Naive B cell (primary cell): ENCODE measurements at regions not wholly inside any gene's neighbourhood (a gene's known extent, or its start where the extent isn't known, plus 50 kb on each side); places are given as distances from the start of the nearest gene placed in this dataset.

Experiments used
- ATAC-seq, 2 donors: fragments of 150-1000 bp; cut with Tn5 transposase; 2 replicates each; pipeline ENCODE4 v1.10.0; 2021; ENCODE audit warnings: low read depth in 2 of 2, mild to moderate bottlenecking in 2 of 2, moderate library complexity in 2 of 2
- DNase-seq: peaks from one replicate; pipeline ENCODE4 v3.0.0; 2022
- H3K27ac Mint-ChIP-seq, 6 donors: one replicate each; pipeline ENCODE4 v1.8.0; 2020 to 2022; ENCODE audit warnings: mild to moderate bottlenecking in 6 of 6, mixed read lengths in 6 of 6, moderate library complexity in 5 of 6, inconsistent platforms in 2 of 6
- H3K27me3 Mint-ChIP-seq, 3 donors: one replicate each; pipeline ENCODE4 v1.8.0; 2021 to 2022; ENCODE audit warnings: mixed read lengths in 3 of 3, mild to moderate bottlenecking in 1 of 3
- H3K36me3 Mint-ChIP-seq, 2 donors: one replicate each; pipeline ENCODE4 v1.8.0; 2020 to 2022; ENCODE audit warnings: mixed read lengths in 2 of 2, inconsistent platforms in 1 of 2, mild to moderate bottlenecking in 1 of 2
- H3K4me1 Mint-ChIP-seq, 3 donors: one replicate each; pipeline ENCODE4 v1.8.0; 2020 to 2022; ENCODE audit warnings: mixed read lengths in 3 of 3, inconsistent platforms in 1 of 3, mild to moderate bottlenecking in 1 of 3, moderate library complexity in 1 of 3
- H3K4me3 Mint-ChIP-seq, 8 donors: one replicate each; pipeline ENCODE4 v1.8.0; 2020 to 2022; ENCODE audit warnings: mild to moderate bottlenecking in 8 of 8, mixed read lengths in 8 of 8, moderate library complexity in 8 of 8, inconsistent platforms in 2 of 8
- H3K9me3 Mint-ChIP-seq, 7 donors: one replicate each; pipeline ENCODE4 v1.8.0; 2020 to 2022; ENCODE audit warnings: mixed read lengths in 7 of 7, mild to moderate bottlenecking in 5 of 7, inconsistent platforms in 2 of 7, moderate library complexity in 1 of 7

DNA sequence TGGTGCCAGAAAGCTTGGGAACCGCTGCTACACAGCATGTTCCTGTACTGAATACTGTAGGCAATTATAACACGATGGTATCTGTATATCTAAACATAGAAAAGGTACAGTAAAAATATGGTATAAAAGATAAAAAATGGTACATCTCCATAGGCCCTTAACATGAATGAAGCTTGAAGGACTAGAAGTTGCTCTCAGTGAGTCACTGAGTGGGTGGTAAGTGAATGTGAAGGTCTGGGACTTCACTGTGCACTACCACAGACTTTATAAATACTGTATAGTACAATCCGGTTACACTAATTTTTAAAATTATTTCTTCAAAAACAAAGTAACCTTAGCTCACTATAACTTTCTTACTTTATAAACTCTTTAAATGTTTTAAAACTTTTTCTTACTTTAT is 819.9 kb upstream of the GRAMD2B start:
- H3K36me3 Mint-ChIP-seq = no peaks in the 10 kb centered on the region
- no peak for DNase-seq
- no peak for ATAC-seq
- no peaks in the 10 kb centered on the region for H3K27me3 Mint-ChIP-seq
- H3K9me3 Mint-ChIP-seq = peaks cover 0 to 1% (median 0%) of the 10 kb centered on the region in 7 donors
- no peak overlapping the region for H3K27ac Mint-ChIP-seq
- no peaks in the 10 kb centered on the region for H3K4me1 Mint-ChIP-seq
- no peak overlapping the region for H3K4me3 Mint-ChIP-seq

DNA sequence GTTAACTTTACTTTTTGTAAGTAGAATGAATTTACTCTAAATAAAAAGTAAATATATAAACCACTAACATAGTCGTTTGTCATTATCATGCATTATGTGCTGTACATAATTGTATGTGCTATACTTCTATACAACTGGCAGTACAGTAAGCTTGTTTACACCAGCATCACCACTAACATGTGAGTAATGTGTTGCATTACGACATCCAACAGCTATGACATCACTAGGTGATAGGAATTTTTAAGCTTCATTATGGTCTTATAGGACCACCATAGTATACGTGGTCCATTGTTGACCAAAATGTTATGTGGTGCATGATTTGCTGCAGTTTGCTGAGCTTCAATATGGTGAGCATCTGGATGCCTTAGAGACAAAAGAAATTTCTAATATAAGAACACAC is 819.1 kb upstream of the GRAMD2B start:
- Mint-ChIP-seq H3K27me3 (no peaks in the 10 kb centered on the region), H3K27ac (no peak overlapping the region), H3K36me3 (no peaks in the 10 kb centered on the region), H3K9me3 (peaks cover 0 to 2% (median 0%) of the 10 kb centered on the region in 7 donors), H3K4me1 (no peaks in the 10 kb centered on the region), H3K4me3 (no peak overlapping the region)
- no peak for DNase-seq
- ATAC-seq = no peak

- ATAC-seq = no peak
Observed at GRCh38 chr5:125607018-125607417, 816.2 kb upstream of the GRAMD2B start.

DNA sequence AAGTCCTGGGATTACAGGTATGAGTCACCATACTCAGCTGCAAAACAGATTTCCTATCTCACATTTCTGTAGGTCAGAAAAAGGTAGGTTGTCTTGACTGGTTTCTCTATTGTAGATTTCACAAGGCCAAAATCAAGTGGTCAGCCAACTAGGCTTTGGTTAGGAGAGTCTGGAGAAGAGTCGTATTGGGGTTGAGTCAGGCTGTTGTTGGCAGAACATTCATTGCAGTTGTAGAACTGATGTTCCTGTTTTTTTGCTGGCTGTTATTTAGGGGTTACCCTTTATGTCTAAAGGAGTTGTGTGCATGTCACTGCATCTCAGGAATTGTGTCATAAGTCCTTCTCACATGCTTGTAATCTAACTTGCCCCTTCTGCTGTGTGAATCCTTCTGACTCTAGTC is 814.2 kb upstream of the GRAMD2B start:
- no peaks in the 10 kb centered on the region for H3K36me3 Mint-ChIP-seq
- no peak overlapping the region for H3K4me3 Mint-ChIP-seq
- peaks cover 0 to 7% (median 0%) of the 10 kb centered on the region in 3 donors for H3K4me1 Mint-ChIP-seq
- peaks cover 5 to 18% (median 13%) of the 10 kb centered on the region in 3 donors for H3K27me3 Mint-ChIP-seq
- no peak overlapping the region for H3K27ac Mint-ChIP-seq
- ATAC-seq = no peak
- H3K9me3 Mint-ChIP-seq = peaks cover 0 to 2% (median 0%) of the 10 kb centered on the region in 7 donors
- DNase-seq = no peak

More at GRCh38 chr5:125607018-125607417, 816.2 kb upstream of the GRAMD2B start:
- no peak overlapping the region for H3K4me3 Mint-ChIP-seq
- H3K27ac Mint-ChIP-seq = no peak overlapping the region
- DNase-seq = no peak
- no peaks in the 10 kb centered on the region for H3K36me3 Mint-ChIP-seq
- peaks cover 0 to 2% (median 0%) of the 10 kb centered on the region in 7 donors for H3K9me3 Mint-ChIP-seq
- peaks cover 0 to 10% (median 5%) of the 10 kb centered on the region in 3 donors for H3K27me3 Mint-ChIP-seq
- H3K4me1 Mint-ChIP-seq = no peaks in the 10 kb centered on the region

DNA sequence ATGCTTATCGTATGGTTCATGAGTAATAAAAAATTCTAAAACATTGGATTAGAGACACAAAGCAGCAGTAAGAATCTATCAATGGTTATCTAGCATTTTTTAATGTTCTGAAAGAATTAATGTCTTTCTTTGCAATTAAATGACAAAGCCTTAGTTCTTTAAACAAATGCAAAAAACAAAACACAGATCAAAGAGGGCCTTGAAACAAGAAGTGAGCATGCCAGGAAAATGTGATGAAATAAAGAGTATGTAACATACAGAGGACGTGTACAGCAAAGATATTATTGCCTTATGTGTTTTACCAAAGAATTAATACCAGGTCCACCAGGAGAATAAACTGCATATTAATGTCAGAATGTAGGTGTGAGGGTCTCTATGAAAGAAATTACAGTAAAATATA is 812.3 kb upstream of the GRAMD2B start:
- H3K9me3 Mint-ChIP-seq = peaks cover 0 to 2% (median 0%) of the 10 kb centered on the region in 7 donors
- H3K27ac Mint-ChIP-seq = peak overlapping the region in 1 of 6 donors; percentile 53
- ATAC-seq = no peak
- peaks cover 5 to 18% (median 13%) of the 10 kb centered on the region in 3 donors for H3K27me3 Mint-ChIP-seq
- H3K4me3 Mint-ChIP-seq = no peak overlapping the region
- no peaks in the 10 kb centered on the region for H3K36me3 Mint-ChIP-seq
- peaks cover 0 to 7% (median 0%) of the 10 kb centered on the region in 3 donors for H3K4me1 Mint-ChIP-seq
- DNase-seq = no peak

DNA sequence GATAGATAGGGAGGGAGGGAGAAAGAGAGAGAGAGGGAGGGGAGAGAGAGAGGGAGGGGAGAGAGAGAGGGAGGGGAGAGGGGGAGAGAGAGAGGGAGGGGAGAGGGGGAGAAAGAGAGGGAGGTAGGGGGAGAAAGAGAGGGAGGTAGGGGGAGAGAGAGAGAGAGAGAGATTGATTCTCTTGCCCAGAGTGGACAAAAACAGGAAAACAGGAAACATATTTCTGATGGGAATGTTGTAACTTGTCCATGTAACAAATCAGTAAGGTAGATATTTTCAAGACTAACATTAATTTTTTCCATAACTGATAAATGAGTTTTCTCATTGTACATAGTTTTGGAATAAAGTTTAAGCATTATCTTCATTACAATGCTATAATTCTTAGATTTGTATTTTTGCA is 811.7 kb upstream of the GRAMD2B start:
- H3K27ac Mint-ChIP-seq = no peak overlapping the region
- H3K4me3 Mint-ChIP-seq = no peak overlapping the region
- peaks cover 0 to 7% (median 0%) of the 10 kb centered on the region in 3 donors for H3K4me1 Mint-ChIP-seq
- ATAC-seq (no peak), DNase-seq (no peak)
- H3K9me3 Mint-ChIP-seq = peaks cover 0 to 2% (median 0%) of the 10 kb centered on the region in 7 donors
- peaks cover 5 to 18% (median 13%) of the 10 kb centered on the region in 3 donors for H3K27me3 Mint-ChIP-seq
- no peaks in the 10 kb centered on the region for H3K36me3 Mint-ChIP-seq

- peaks cover 5 to 18% (median 13%) of the 10 kb centered on the region in 3 donors for H3K27me3 Mint-ChIP-seq
- peaks cover 0 to 7% (median 0%) of the 10 kb centered on the region in 3 donors for H3K4me1 Mint-ChIP-seq
- no peak overlapping the region for H3K27ac Mint-ChIP-seq
- H3K4me3 Mint-ChIP-seq = no peak overlapping the region
- H3K9me3 Mint-ChIP-seq = peaks cover 0 to 2% (median 0%) of the 10 kb centered on the region in 7 donors
- H3K36me3 Mint-ChIP-seq = no peaks in the 10 kb centered on the region
- DNase-seq = no peak
- ATAC-seq = no peak
Observed at GRCh38 chr5:125612181-125612721, 811.0 kb upstream of the GRAMD2B start.

DNA sequence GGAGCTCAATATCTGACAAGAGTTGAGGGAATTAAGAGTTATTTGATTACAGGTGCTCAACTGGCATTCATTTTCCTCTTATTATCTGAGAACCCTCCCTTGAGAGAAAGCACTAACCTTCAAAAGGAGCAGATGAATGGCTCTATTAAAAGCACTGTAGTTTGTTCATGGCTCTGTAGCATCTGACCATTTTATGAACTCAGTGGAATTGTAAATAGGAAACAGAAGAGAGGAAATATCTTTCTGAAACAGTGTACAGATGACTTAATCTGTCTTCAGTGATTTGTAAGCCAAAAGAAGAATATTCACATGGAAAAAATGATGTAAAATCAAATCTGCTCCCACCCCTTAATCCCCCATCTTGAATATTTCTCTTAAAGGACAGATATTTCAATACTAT is 810.4 kb upstream of the GRAMD2B start:
- Mint-ChIP-seq H3K27me3 (peaks cover 5 to 18% (median 13%) of the 10 kb centered on the region in 3 donors), H3K36me3 (no peaks in the 10 kb centered on the region), H3K9me3 (peaks cover 0 to 2% (median 0%) of the 10 kb centered on the region in 7 donors), H3K4me1 (peaks cover 0 to 7% (median 0%) of the 10 kb centered on the region in 3 donors), H3K4me3 (no peak overlapping the region), H3K27ac (no peak overlapping the region)
- DNase-seq (no peak), ATAC-seq (no peak)

DNA sequence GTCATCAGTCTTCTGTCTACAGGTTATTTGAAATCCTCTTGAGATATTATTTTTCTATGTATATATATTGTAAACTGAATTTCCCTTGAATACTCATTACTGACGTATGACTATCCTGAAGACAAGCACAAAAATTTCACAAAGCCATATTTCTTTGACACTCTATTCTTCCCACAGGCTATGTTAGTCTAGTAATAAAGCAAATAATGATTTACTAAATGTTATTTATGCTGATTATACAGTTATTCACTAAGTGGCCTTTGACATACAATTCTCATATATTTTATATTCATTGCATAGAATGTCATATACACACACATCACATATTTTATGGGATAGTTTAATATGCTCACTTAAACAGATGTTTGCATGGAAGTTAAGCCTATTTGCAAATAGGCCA is 793.0 kb upstream of the GRAMD2B start:
- DNase-seq (no peak), ATAC-seq (no peak)
- H3K36me3 Mint-ChIP-seq = no peaks in the 10 kb centered on the region
- H3K27me3 Mint-ChIP-seq = peaks cover 0 to 8% (median 0%) of the 10 kb centered on the region in 3 donors
- no peaks in the 10 kb centered on the region for H3K4me1 Mint-ChIP-seq
- peaks cover 0 to 5% (median 0%) of the 10 kb centered on the region in 7 donors for H3K9me3 Mint-ChIP-seq
- H3K27ac Mint-ChIP-seq = no peak overlapping the region
- H3K4me3 Mint-ChIP-seq = no peak overlapping the region

GRCh38 chr5:125633523-125633922 is 789.7 kb upstream of the GRAMD2B start:
- ATAC-seq (no peak), DNase-seq (no peak)
- no peak overlapping the region for H3K27ac Mint-ChIP-seq
- H3K27me3 Mint-ChIP-seq = peaks cover 0 to 8% (median 0%) of the 10 kb centered on the region in 3 donors
- no peaks in the 10 kb centered on the region for H3K4me1 Mint-ChIP-seq
- no peaks in the 10 kb centered on the region for H3K36me3 Mint-ChIP-seq
- no peak overlapping the region for H3K4me3 Mint-ChIP-seq
- H3K9me3 Mint-ChIP-seq = peaks cover 0 to 3% (median 0%) of the 10 kb centered on the region in 7 donors

- H3K27ac Mint-ChIP-seq = peak overlapping the region in 1 of 6 donors; percentile 61
- ATAC-seq = no peak
- H3K4me3 Mint-ChIP-seq = peak overlapping the region in 1 of 8 donors; percentile 7
- H3K36me3 Mint-ChIP-seq = no peaks in the 10 kb centered on the region
- H3K9me3 Mint-ChIP-seq = peaks cover 0 to 3% (median 0%) of the 10 kb centered on the region in 7 donors
- H3K4me1 Mint-ChIP-seq = no peaks in the 10 kb centered on the region
- DNase-seq = no peak
- peaks cover 0 to 6% (median 4%) of the 10 kb centered on the region in 3 donors for H3K27me3 Mint-ChIP-seq
Observed at GRCh38 chr5:125634216-125634835, 788.9 kb upstream of the GRAMD2B start.

DNA sequence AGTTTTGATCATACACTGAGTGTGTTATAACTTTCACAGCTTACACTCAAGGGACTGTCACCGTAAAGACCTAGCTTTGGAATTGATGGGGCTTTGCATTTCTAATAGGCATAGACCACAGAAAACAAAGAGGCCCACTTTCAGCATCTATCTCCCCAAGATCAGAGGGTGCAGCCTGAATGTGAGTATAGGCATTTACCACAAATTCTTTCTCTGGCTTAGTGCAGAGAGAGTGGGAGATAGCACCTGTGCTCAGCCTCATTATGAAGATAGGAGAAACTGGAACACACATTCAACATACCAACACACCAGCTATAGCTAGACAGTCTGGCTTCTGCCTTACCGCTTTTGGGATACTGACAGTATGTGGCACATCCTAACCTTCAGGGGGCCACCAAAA is 783.4 kb upstream of the GRAMD2B start:
- H3K9me3 Mint-ChIP-seq = peaks cover 10 to 48% (median 34%) of the 10 kb centered on the region in 7 donors
- ATAC-seq (no peak), DNase-seq (no peak)
- peaks cover 0 to 36% (median 12%) of the 10 kb centered on the region in 3 donors for H3K27me3 Mint-ChIP-seq
- peaks cover 0 to 12% of the 10 kb centered on the region in 2 donors for H3K36me3 Mint-ChIP-seq
- no peak overlapping the region for H3K4me3 Mint-ChIP-seq
- H3K4me1 Mint-ChIP-seq = no peaks in the 10 kb centered on the region
- no peak overlapping the region for H3K27ac Mint-ChIP-seq

DNA sequence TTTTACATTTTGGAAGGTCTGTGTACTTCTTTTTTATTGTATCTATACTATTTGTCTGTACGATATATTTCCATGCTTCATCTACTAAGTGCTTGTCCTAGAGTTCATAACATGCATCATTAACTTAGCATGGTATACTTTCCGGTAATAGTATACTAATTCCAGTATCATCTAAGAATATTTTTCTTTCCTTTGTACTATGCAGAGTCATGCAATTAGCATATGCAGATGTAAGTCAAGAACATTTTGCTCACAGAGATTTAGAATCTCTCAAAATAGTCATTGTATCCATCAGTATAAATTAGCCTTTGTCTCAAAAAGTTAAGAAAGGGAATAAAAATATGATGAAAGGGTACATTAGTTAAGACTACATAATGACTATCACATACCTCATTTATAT is 770.4 kb upstream of the GRAMD2B start:
- ATAC-seq (no peak), DNase-seq (no peak)
- Mint-ChIP-seq H3K9me3 (peaks cover 0 to 2% (median 0%) of the 10 kb centered on the region in 7 donors), H3K27me3 (peaks cover 12 to 15% (median 14%) of the 10 kb centered on the region in 3 donors), H3K36me3 (no peaks in the 10 kb centered on the region), H3K27ac (no peak overlapping the region), H3K4me1 (no peaks in the 10 kb centered on the region), H3K4me3 (no peak overlapping the region)

DNA sequence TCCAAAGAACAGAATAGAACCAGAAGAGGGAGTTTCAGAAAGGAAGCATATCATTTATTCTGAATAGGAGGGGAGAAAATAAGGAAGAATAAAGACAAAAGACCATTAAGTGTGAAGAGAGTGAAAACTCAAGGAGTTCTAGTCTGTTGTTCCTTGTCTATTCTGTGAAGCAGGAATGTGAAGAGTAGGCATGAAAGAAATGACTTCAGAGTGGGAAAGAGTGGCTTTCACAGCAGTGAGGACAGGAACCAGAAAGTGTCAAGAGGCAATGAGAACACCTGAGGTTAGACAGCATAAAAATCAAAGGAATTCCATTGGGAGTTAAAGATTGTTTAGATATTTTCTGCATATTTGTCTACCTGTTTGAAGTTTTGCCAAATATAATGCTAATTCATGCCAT is 768.8 kb upstream of the GRAMD2B start:
- Mint-ChIP-seq H3K36me3 (no peaks in the 10 kb centered on the region), H3K27ac (no peak overlapping the region), H3K4me1 (no peaks in the 10 kb centered on the region), H3K27me3 (peaks cover 11 to 15% (median 14%) of the 10 kb centered on the region in 3 donors), H3K4me3 (no peak overlapping the region), H3K9me3 (peaks cover 0 to 2% (median 0%) of the 10 kb centered on the region in 7 donors)
- DNase-seq = no peak
- no peak for ATAC-seq
